GM18502 (cell line): ENCODE measurements at regions not wholly inside any gene's neighbourhood (a gene's known extent, or its start where the extent isn't known, plus 50 kb on each side); places are given as distances from the start of the nearest gene placed in this dataset.
"Not testable (repeated sequence)": the region's sequence is repeated elsewhere in the genome, so short reads cannot be mapped to it uniquely, and the experiment has no call there.

ENCODE experiments used
- ATAC-seq: cut with Tn5 transposase; IDR thresholded peaks from one replicate; pipeline ENCODE4 v1.9.1; 2021; ENCODE audit warnings: mild to moderate bottlenecking; ENCODE audit not compliant: unreplicated experiment, poor library complexity

GRCh38 chr7:81162771-81163525, 244.1 kb upstream of the SEMA3C start:
- no peak for ATAC-seq

DNA sequence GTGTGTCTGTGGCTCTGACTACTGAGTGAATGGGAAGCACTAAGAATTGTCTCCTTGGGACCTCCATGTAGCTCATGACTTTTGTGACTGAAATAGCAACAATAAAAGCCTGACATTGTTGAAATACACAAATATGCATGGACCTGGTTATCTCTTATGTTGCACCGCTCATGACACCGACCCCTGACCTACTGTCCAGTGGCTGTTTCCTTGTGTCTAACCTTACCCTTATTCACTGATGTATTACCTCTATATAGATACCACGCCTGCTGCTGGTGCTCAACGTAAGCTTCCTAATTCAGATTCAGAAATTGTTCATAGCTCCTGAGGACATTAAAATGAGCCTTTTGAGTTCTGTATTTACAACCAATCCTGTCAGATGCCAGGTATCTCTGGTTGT, 243.4 kb upstream of the SEMA3C start:
- ATAC-seq: no peak

DNA sequence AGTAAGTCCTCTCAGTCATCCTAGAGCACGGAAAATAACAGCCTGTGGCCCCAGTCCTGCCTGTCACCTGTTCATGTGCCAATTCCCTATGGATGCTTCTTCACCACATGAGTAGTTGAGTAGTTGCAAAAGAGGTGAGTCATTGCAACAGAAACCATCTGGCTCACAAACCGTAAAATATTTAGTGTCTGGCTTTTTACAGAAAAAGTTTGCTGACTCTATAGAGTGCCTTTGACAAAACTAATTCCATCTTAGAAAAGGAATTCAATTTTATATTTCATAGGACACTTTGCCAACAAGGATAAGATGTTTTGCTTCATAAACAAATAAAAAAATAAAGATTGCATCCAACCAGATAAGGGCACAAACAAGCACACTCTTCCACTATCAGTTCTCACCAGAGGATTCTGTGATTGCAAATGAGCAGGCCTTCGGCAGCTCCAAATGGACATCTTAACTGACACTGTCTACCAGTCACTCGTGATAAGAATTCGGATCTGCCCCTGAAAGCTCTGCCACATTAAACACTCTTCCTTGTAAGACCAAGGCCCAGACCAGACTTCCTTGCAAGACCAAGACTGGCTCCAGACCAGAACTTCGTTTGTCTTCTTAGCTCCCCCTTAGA, 242.7 kb upstream of the SEMA3C start:
- no peak for ATAC-seq

GRCh38 chr7:81159402-81159801, 240.6 kb upstream of the SEMA3C start:
- no peak for ATAC-seq

- no peak for ATAC-seq
Measured at GRCh38 chr7:81158189-81158588, 239.3 kb upstream of the SEMA3C start.

DNA sequence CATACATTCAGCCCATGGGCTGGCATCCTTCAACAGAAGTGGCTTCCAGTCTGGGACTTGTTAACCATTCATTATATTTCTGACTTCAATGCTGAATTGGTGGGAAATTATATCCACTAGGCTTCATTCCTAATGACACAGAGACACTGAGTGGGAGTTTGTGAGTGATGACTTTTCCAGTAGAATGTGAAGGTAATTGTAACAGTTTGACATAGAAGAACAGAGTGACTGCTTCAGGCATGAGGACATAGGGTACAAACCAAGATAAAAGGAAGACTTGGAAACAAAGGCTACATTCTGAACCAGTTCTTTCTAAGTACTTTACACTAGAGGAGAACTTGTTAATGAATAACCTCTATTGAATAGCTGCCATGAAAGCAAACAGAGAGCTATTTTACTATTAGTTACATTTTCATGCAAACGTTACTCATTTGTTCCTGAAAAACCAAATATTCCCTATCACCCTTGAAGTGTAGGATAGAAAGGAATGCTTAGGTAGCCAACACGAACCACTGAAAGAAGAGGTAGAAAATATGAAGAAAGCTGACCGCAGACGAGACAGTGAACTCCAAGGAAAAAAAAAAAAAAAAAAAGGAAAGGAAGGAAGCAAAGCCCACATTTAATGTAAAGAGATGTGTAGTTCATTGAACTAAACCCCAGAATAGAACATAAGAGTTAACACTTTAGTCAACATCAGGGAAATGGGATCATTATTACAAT, 237.0 kb upstream of the SEMA3C start:
- no peak for ATAC-seq

GRCh38 chr7:81154565-81154964, 235.7 kb upstream of the SEMA3C start:
- ATAC-seq: no peak

DNA sequence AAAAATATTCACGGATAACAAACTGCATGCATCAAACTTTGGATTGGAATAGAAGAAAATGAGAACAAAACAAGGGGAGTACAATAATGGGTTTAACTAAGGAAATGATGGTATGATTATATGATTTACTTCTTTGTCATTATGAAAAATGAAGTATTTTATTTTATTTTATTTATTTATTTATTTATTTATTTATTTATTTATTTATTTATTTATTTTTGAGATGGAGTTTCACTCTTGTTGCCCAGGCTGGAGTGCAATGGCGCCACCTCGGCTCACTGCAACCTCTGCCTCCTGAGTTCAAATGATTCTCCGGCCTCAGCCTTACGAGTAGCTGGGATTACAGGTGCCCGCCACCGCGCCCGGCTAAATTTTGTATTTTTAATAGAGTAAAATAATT, 234.1 kb upstream of the SEMA3C start:
- ATAC-seq: not testable (repeated sequence)

GRCh38 chr7:81150951-81151361, 232.1 kb upstream of the SEMA3C start:
- ATAC-seq: no peak

DNA sequence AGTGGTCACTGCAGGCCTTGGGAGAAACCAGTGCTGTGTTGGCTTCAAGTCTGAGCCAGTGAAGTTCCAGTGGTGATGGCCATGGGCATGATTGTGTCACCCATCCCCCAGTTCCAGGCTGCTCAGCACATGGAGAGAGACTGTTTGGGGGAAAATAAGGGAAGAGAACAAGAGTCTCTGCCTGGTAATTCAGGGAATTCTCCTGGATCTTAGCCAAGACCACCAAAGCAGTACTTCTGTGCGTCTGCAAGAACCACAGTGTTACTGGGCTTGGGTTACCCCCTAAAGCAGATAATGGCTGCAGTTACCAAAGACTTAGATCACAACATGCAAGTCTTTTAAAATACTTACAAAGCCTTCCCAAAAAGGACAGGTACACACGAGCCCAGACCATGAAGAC, 225.0 kb upstream of the SEMA3C start:
- ATAC-seq: no peak

- not testable (repeated sequence) for ATAC-seq
Measured at GRCh38 chr7:81141257-81142205, 222.7 kb upstream of the SEMA3C start.

DNA sequence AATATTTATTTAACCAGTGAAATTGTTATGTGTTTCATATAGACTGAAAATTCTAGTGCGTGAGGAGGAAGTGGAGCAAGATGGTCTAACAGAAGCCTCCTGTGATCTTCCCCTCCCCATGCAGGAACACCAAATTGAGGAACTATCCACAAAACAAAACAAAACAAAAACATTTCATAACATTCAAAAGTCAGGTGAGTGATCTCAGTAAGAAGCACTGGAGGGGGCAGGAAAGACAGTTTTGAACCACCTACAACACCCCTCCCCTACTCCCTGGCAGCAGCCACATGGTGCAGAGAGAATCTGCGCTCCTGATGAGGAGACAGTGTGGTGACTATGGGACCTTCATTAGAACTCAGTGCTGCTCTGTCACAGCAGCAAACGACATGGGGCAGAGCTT, 221.9 kb upstream of the SEMA3C start:
- no peak for ATAC-seq

DNA sequence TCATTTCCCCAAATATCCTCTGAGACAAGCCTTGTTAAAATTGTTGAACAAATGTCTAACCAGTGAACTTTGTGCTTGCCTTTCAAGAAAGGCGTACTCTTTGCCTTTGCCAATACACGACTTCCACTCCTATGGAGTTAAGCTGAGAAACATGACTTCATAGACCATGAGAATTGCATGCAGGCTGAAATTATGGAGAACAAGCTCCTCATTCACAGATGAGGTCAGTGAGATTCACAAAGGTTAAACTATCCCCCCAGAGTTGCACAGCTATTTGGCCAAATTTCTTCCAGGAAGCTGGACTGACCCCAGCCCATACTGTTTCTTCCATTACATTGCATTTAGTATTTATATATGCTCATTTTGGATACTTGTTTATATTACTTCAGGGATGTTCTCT, 221.4 kb upstream of the SEMA3C start:
- no peak for ATAC-seq

GRCh38 chr7:81138870-81139269, 220.0 kb upstream of the SEMA3C start:
- ATAC-seq: no peak

DNA sequence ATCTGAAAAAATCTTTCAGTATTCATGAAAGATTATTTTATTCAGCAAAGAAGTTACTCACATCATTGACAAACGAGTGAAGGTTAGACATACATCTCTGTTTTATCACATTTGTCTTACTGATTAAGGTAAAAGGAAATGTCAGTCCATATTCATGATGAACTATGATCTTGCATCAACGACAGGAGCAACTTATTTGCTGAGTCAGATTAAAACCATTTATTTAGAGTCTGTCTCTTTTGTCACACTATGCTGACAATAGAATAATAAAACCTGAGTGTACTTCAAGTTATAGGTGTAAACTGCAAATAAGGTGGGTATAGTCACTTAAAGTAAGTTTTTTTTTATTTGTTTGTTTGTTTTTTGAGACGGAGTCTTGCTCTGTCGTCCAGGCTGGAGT, 216.5 kb upstream of the SEMA3C start:
- no peak for ATAC-seq

- ATAC-seq: no peak
Measured at GRCh38 chr7:81128011-81128410, 209.2 kb upstream of the SEMA3C start.

GRCh38 chr7:81120803-81121202, 202.0 kb upstream of the SEMA3C start:
- no peak for ATAC-seq

DNA sequence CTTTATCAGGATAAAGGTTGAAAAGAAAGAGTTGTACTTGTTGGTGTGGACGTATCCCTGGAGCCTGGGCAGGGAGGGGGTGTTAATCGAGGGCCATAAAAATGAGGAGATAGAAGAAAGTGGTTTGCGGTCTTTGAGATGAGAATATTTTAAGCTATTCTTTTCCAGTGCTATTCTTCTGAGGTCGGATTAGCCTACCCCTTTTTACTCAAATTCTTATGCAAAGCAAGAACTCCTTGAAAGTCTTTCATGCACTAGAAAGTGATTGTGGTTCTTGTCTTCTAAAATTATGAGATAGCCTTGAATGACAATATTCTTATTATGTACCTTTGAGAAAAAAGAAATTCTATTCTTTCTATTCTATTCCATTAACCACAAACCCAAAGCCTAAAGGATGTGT, 201.3 kb upstream of the SEMA3C start:
- no peak for ATAC-seq

GRCh38 chr7:81114633-81115032, 195.8 kb upstream of the SEMA3C start:
- no peak for ATAC-seq

DNA sequence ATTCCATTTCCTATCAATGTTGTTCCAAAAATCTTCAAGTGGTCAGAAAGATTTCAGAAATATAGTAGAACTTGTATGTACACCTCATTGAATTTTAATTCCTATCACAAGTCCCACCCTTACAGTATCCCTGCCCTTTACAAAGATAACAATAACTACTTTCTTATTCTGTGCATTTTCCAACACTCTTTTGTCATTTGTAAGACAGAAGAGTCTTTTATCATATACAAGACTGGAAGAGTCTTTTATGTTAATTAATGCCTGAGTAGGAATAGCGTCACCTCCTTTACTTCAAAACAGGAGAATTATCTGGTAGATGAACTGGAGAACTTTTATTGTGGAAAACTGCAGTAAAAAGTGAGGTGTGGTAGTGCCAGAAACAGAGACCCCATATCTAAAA, 193.9 kb upstream of the SEMA3C start:
- ATAC-seq: no peak
